Hematopoietic multipotent progenitor cell treated with erythropoietin and hydrocortisone succinate and interleukin-3 and kit ligand, for 6 days (in vitro differentiated cells): ENCODE measurements at regions not wholly inside any gene's neighbourhood (a gene's known extent, or its start where the extent isn't known, plus 50 kb on each side); places are given as distances from the start of the nearest gene placed in this dataset.
A peak's percentile ranks its signal among the peaks of the same experiment; 100 is the strongest.
"Not testable (repeated sequence)": the region's sequence is repeated elsewhere in the genome, so short reads cannot be mapped to it uniquely, and the experiment has no call there.

Experiments used
- DNase-seq: peaks from one replicate; pipeline ENCODE4 v3.0.0-alpha.2; 2015

GRCh38 chr13:84823528-84823927 is 941.3 kb upstream of the SLITRK1 start:
- no peak for DNase-seq

DNA sequence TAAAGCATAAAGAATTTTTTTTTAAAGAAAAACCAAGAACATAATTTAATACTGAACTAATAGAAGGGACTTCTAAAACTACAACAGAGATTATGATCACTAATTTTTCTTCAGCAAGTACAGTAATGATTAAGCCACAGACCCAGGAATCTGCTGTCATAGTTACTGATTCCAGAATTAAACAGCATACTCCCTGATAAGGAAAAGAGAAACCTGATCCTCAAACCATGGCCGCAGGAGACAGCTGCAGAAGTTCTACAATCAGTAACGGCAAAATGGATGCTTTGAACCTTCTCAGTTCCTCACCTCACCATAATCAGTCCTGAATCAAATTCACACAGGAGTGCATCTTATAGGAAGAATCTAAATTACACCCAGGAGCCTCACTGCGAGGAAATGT is 939.0 kb upstream of the SLITRK1 start:
- no peak for DNase-seq

- DNase-seq, result no peak
Observed at GRCh38 chr13:84816567-84817105, 934.4 kb upstream of the SLITRK1 start.

- no peak for DNase-seq
Observed at GRCh38 chr13:84812789-84813188, 930.5 kb upstream of the SLITRK1 start.

GRCh38 chr13:84812078-84812477 is 929.8 kb upstream of the SLITRK1 start:
- DNase-seq, result no peak

- DNase-seq, result no peak
Observed at GRCh38 chr13:84810781-84811180, 928.5 kb upstream of the SLITRK1 start.

- DNase-seq, result no peak
Observed at GRCh38 chr13:84802073-84802472, 919.8 kb upstream of the SLITRK1 start.

DNA sequence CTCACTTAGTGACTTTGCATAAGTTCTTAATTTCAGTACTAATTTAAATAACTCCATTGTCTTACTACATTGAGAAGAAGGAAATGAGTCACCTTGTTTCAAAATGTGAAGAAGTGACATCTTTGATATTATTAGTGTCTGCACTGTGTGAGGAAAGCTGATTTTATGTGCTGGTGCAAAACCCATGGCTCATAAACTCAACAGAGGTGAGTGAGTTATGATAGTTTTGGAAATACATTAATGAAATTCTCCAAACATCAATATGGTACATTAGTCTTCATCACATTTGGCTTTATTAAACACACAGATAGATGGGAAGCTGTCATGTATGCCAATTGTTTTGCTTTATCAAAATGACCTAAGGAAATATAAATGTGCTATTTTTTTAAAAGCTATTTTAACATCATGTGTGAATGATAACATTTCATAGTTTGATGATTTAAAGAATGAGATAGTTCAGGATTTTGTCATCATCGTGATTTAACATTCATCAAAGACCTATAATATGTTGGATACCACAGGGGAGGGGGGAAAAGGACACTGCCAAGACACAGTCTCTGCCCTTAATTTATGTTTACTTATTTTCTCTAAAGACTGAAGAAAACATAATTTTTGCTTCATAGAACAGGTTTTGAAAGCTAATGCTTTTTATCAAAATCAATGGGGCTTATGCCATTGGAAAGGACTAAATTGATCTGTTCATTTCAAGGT is 902.3 kb upstream of the SLITRK1 start:
- DNase-seq, result no peak

DNA sequence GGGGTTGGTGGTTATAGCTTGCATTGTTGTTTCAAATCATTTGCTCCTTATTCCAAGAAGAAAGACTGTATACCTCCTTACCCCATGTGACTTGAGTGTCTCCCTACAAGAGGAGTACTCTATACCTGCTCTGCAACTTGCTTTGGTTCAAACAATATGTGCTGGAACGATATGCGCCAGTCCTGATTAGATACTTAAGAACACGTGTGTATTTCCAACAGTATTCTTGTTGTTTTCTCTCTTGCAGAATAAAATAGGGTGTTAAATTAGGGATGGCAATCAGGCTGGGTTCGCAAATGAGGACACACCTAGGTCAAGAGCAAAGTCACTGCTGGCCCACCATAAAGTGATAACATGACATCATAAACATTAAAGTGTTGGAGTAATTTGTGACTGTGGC is 895.0 kb upstream of the SLITRK1 start:
- no peak for DNase-seq

GRCh38 chr13:84776593-84776992 is 894.3 kb upstream of the SLITRK1 start:
- no peak for DNase-seq

GRCh38 chr13:84775920-84776319 is 893.6 kb upstream of the SLITRK1 start:
- not testable (repeated sequence) for DNase-seq

- no peak for DNase-seq
Observed at GRCh38 chr13:84774111-84774510, 891.8 kb upstream of the SLITRK1 start.

DNA sequence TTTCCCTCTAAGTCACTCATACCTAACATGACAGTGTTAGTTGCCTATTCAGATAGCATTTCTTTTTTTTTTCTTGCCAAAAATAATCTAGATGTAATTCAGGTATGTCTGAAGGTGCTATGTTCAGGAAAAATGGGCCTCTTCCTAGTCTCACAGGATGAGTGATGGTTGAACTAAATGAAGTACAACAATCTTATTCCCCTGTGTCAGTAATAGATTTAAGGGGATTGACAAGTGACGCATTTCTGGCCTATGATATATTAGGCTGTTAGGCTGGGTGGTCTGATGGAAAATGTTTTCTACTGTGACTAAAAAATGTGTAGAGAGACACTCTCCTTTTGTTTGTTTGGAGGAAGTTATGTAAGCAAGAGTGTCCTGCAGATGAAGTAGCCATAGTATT is 878.7 kb upstream of the SLITRK1 start:
- no peak for DNase-seq

DNA sequence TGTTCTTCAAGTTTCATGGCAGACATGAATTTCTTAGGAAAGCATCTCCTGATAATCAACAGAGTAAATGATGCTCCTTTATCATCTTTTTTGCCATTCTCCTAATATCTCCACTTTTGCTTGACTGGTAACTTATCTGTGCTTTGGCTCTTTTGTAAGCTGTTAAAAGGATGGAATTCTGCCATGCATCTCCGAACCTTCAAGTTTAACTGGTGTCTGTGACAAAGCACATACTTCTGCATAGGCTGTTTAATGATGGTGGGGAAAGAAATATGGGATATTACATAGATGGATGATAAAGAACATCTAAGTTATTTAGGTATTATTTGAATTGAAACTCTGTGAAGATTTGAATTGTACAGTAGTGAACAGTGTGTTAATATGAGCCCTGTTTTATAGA is 866.9 kb upstream of the SLITRK1 start:
- no peak for DNase-seq

DNA sequence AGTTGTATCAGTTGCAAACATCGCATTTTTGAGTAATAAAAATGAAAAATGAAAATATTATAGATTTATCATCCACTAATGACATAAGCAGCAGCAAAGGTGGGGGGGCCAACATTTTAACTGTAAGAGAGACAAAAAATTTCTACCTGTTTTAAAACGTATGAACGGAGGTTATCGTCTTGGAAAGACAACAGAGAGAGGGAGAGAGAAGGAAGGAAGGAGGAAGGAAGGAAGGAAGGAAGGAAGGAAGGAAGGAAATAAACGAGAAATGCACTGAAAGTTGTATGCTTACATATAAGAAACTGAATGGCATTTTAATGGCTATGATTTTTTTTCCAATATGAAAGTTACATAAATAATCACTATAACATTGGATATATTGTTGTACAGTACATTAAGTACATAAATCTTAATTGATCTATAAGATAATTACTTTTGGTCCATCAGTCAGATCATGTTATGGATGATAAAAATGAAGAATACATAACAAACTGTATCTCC is 862.8 kb upstream of the SLITRK1 start:
- DNase-seq, result no peak

DNA sequence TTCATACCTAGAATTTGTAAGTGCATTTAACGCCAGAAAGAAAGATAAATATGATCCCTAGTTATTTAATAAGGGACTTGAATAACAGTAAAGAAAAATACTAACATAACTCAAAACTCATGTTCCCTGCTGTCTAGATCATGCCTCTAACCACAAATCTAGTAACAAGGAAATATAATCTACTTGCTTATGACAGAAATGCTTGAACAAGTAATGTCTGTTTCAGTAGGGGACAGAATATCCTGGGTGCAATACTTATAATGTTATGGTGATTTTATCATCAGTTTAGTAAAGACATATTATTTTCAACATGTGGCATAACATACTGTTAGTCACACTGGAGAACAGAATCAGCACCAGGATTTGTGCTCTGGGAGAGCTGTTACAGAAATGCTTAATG is 861.9 kb upstream of the SLITRK1 start:
- DNase-seq, result no peak

DNA sequence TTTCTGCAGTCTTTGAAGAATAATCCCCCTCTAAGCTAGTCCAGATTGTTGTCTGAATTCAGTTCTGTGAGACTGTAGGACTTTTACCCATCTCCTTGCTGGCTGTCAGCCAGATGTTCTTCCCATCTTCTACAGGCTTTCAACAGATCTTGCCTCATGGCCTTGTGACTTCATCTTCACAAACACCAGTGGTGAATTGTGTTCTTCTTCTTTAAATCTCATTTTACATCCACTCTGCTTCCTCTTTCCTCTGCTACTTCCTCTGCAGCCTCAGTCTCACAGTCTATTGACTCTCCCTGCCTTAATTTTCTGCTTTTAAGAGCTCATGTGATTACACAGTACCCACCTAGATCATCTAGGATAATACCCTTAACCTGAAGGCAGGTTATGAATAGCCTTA is 859.0 kb upstream of the SLITRK1 start:
- DNase-seq, result peak; percentile 12

GRCh38 chr13:84739021-84739420 is 856.7 kb upstream of the SLITRK1 start:
- no peak for DNase-seq

GRCh38 chr13:84737661-84738060 is 855.4 kb upstream of the SLITRK1 start:
- no peak for DNase-seq

- DNase-seq, result no peak
Observed at GRCh38 chr13:84730376-84730775, 848.1 kb upstream of the SLITRK1 start.

- peak; percentile 4 for DNase-seq
Observed at GRCh38 chr13:84705982-84706710, 823.9 kb upstream of the SLITRK1 start.

DNA sequence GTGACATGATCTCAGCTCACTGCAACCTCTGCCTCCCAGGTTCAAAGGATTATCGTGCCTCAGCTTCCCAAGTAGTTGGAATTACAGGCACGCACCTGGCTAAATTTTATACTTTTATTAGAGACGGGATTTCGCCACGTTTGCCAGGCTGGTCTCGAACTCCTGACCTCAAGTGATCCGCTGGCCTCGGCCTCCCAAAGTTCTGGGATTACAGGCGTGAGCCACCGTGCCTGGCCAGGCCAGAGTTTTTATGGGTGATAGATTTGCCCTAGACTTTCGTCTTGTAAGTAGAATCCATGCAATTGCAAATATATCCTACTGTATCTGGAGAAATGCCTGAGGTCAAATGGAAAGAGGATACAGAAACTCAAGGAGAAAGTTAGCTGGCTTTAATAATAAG is 819.9 kb upstream of the SLITRK1 start:
- DNase-seq, result no peak

GRCh38 chr13:84697591-84697990 is 815.3 kb upstream of the SLITRK1 start:
- DNase-seq, result not testable (repeated sequence)

DNA sequence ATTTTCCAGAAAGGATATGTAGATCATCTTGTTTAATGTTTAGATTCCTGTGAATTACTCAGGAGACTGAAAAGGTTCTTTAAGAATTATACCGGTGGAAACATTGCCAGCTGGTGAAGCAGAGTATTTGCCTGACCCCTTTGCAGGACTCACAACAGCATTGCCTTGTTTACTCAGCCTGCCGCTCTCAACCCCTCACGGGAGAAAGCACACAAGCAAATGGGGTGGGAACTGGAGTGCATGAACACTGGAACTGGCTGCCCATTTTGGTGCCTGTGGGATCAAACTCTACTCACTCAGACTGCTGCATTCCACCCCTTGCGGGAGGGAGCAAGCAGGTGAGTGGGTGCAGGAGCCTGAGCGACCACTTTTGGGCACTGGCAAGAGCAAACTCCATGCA is 804.7 kb upstream of the SLITRK1 start:
- DNase-seq, result no peak
